NCI-H187 treated with DMSO at 0.1 percent for 48 hours (cell line): ENCODE measurements at regions not wholly inside any gene's neighbourhood (a gene's known extent, or its start where the extent isn't known, plus 50 kb on each side); places are given as distances from the start of the nearest gene placed in this dataset.
"Not testable (repeated sequence)": the region's sequence is repeated elsewhere in the genome, so short reads cannot be mapped to it uniquely, and the experiment has no call there.

ENCODE experiments used
- DNase-seq: peaks from one replicate; lab custom pipeline; 2025; lab: John Stamatoyannopoulos, UW

DNA sequence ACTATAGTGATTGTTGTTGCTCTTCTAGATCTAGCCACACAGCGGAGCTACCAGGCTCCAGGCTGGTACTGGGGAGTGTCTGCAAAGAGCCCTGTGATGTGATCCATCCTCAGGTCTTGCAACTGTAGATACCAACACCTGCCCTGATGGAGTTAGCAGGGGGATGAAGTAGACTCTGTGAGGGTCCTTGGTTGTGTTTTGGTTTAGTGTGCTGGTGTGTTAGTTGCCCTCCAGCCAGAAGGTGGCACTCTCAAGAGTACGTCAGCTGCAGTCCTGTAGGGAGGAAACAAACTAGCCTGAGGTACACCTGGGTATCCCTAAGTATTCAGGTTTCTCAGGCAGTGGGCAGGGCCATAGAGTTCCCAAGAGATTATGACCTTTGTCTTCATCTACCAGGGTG is 81.2 kb upstream of the TMPRSS2 start:
- DNase-seq, result no peak

- no peak for DNase-seq
These were observed 77.4 kb upstream of the TMPRSS2 start for GRCh38 chr21:41585199-41585994.

DNA sequence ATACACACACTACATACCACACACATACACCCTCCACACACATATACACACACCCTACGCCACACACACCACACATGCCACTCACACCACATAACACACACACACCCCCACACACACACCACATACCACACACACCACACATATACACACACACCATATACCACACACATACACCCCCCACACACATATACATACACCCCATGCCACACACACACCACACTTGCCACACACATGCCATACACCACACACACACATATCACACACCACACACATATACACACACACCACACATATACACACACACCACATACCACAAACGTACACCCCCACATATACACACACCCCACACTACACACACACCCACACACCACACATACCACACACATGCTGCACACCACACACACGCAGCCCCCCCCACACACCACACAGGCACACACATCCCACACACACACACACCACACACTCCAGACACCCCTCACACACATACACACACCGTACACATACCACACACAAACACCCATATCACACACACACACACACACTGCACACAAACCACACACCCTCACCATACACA is 76.7 kb upstream of the TMPRSS2 start:
- DNase-seq, result no peak

GRCh38 chr21:41583274-41583790 is 75.4 kb upstream of the TMPRSS2 start:
- DNase-seq, result no peak

GRCh38 chr21:41582866-41583265 is 74.9 kb upstream of the TMPRSS2 start:
- DNase-seq, result no peak

DNA sequence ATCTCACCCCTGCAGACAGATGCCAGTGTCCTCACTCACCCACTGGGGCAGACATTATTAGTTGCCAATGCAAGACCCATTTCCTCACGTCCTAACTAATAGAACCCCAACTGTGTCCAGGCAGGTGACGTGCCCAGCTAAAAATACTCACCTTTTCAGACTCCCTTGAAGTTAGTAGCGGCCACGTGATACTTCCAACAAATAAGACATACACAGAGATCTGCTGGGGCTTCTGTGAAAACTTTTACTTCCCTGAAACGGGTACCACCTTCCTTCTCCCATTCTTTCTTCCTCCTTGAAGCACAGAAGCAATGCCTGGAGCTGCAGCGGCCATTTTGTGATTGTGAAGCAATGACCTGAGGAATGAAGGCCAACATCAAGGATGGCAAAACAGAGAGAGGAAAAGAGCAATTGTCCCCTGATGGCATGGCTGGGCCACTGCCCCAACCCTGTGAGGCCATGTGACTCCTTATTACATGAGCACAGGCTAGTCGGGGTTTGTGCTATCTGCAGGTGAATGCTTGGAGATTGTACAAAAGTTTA is 74.4 kb upstream of the TMPRSS2 start:
- DNase-seq, result no peak

- DNase-seq, result no peak
These were observed 73.8 kb upstream of the TMPRSS2 start for GRCh38 chr21:41581592-41582228.

DNA sequence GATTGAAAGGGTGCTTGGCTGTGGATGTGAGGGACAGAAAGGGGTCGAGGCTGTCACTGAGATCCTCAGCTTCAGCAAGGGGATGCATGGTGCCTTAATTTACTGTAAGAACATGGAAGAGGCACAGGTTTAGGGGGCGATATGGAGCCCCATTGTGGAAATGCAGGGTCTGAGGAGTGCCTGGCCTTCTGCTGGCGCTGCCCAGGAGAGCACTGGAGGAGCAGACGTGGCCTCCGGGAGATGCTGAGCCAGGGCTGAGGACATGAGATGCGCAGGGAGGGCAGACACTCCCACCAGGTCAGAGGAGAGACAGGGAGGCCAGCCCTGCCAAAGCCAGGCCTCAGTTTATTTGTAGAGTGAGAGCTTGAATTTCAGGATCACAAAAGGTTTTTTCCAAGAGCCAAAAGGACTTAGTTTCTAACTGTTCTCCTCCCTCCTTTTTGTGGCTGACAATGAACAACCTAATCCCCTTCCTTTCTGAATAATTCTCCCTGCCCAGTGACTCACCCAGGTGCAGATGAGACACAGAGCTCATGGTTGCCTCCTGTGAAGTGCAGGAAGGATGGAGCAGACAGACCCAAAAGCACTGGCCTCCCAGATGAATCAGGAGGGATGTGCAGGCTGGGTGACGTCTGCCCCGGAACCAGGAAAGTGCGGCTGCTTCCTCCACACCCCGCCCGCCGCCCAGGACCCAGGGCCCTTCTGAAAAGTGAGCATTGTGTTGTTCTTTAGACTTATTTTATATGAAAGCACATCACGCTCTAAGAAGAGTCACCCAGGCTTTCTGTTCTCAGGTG is 73.0 kb upstream of the TMPRSS2 start:
- no peak for DNase-seq

- no peak for DNase-seq
These were observed 71.7 kb upstream of the TMPRSS2 start for GRCh38 chr21:41579692-41580091.

- DNase-seq, result no peak
These were observed 70.8 kb upstream of the TMPRSS2 start for GRCh38 chr21:41578716-41579115.

DNA sequence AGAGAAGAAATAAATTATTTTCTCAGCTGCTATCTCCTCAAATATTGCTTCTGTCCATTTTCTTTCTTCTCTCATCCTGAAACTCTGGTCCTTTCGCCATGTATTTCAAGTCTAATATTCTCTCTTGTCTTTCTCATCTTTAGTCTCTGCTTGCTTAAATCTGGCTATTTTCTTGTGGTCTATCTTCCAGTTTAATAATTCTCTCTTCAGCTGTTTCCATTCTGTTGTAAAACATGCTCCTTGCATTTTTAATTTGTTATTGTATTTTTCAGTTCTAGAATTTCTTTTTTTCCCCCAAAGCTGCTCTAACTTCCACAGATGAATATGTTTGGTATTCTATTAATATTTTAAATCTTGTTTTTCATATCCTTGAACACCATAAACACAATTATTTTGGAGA is 70.1 kb upstream of the TMPRSS2 start:
- no peak for DNase-seq

GRCh38 chr21:41576013-41576615 is 68.2 kb upstream of the TMPRSS2 start:
- DNase-seq, result no peak

- DNase-seq, result no peak
These were observed 66.1 kb upstream of the TMPRSS2 start for GRCh38 chr21:41573902-41574690.

- DNase-seq, result no peak
These were observed 64.1 kb upstream of the TMPRSS2 start for GRCh38 chr21:41571938-41572510.

DNA sequence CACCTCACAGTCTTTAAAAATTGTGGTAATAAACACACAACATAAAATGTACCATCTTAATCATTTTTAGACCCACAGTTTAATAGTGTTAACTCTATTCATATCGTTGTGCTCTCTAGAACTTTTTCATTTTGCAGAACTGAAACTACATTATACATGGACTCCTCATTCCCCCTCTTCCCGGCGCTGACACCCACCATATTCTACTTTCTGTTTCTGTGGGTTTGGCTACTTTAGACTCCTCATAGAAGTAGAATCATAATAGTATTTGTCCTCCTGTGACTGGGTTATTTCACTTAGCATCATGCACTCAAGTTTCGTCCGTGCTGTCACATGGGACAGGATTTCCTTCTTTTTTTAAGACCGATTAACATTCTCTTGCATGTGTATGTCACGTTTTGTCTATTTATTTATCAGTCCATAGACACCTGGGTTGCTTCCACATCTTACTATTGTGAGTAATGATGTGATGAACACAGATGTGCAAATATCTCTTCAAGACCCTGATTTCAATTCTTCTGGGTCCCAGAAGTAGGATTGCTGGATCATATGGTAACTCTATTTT is 62.9 kb upstream of the TMPRSS2 start:
- no peak for DNase-seq

GRCh38 chr21:41568606-41569385 is 60.8 kb upstream of the TMPRSS2 start:
- DNase-seq, result no peak

GRCh38 chr21:41567901-41568510 is 60.0 kb upstream of the TMPRSS2 start:
- DNase-seq, result no peak

- DNase-seq, result not testable (repeated sequence)
These were observed 59.3 kb upstream of the TMPRSS2 start for GRCh38 chr21:41567237-41567636.

DNA sequence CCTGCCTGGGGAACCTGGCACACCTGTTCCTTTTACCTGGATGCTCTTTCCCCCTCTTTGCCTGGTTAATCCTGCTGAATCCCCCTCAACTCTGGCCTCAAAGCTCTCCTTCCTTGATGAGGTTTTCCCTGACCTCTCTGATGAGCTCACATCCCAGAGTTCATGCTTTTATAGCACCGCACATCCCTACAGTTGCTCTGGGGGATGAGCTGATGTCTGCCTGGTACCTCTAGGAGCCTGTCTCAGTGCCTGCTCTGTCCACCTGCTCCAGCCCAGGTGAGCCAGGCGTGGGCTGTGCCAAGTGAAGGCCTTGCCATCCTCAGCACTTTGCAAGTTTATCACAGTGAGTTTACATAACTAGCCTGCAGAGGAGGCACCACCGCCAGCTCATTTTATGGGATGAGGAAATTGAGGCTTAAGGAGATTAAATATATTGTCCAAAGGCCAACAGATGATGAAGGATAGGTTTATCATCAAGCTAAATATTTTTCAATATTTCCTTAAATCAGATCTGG is 58.6 kb upstream of the TMPRSS2 start:
- no peak for DNase-seq
